CD4-positive, alpha-beta T cell (primary cell): ENCODE measurements at regions not wholly inside any gene's neighbourhood (a gene's known extent, or its start where the extent isn't known, plus 50 kb on each side); places are given as distances from the start of the nearest gene placed in this dataset.

Experiments used
- ATAC-seq: fragments of 200-7000 bp; cut with Tn5 transposase; one replicate; pipeline ENCODE4 v1.10.0; 2022; ENCODE audit warnings: mild to moderate bottlenecking; ENCODE audit not compliant: poor library complexity
- CTCF ChIA-PET: fragments of 350-600 bp; sonication (Branson Sonifier 250); formaldehyde crosslinking; loops from one replicate; lab custom pipeline; 2021; ENCODE audit warnings: antibody characterized with exemption, inconsistent platforms; lab: Charles Lee
- POLR2A ChIA-PET: fragments of 350-600 bp; sonication (Branson Sonifier 250); formaldehyde crosslinking; loops from one replicate; lab custom pipeline; 2021; ENCODE audit warnings: antibody characterized with exemption, inconsistent platforms; lab: Charles Lee
- DNase-seq, 14 experiments: peaks; one replicate each; pipeline ENCODE4 v3.0.0-alpha.2; 2013 to 2020; ENCODE audit warnings: mixed read lengths in 2 of 14
- H3K27ac ChIP-seq, 2 donors: one replicate each; pipeline versions ENCODE4 v1.5.1 to v1.7.0; 2013; ENCODE audit warnings: low read length in 2 of 2, low read depth in 1 of 2, mild to moderate bottlenecking in 1 of 2
- H3K27me3 ChIP-seq, 2 experiments: 1 replicate in 1 of 2; 2 replicates in 1 of 2; pipeline versions ENCODE4 v1.6.1 to v1.7.0; 2013; ENCODE audit warnings: low read length in 2 of 2, control low read depth in 1 of 2, mild to moderate bottlenecking in 1 of 2, moderate library complexity in 1 of 2; ENCODE audit not compliant: insufficient read depth in 2 of 2, control insufficient read depth in 1 of 2
- H3K36me3 ChIP-seq: one replicate; pipeline ENCODE4 v1.6.1; 2013; ENCODE audit warnings: low read length, control low read depth; ENCODE audit not compliant: insufficient read depth
- H3K4me1 ChIP-seq: one replicate; pipeline ENCODE4 v1.6.1; 2013; ENCODE audit warnings: low read length, control low read depth; ENCODE audit not compliant: insufficient read depth
- H3K4me3 ChIP-seq: one replicate; pipeline ENCODE4 v1.5.1; 2013; ENCODE audit warnings: mild to moderate bottlenecking, low read length, moderate library complexity
- H3K9me3 ChIP-seq, 2 experiments: 1 replicate in 1 of 2; 2 replicates in 1 of 2; pipeline versions ENCODE4 v1.6.1 to v1.7.0; 2013; ENCODE audit warnings: low read length in 2 of 2, mild to moderate bottlenecking in 2 of 2, control low read depth in 1 of 2, moderate library complexity in 1 of 2; ENCODE audit not compliant: control insufficient read depth in 1 of 2, insufficient read depth in 1 of 2
- H3K27ac Mint-ChIP-seq: one replicate; pipeline ENCODE4 v1.8.0; 2020; ENCODE audit warnings: mixed read lengths
- H3K27me3 Mint-ChIP-seq: one replicate; pipeline ENCODE4 v1.8.0; 2021; ENCODE audit warnings: mixed read lengths
- H3K36me3 Mint-ChIP-seq: one replicate; pipeline ENCODE4 v1.8.0; 2021; ENCODE audit warnings: low read depth, mixed read lengths
- H3K4me1 Mint-ChIP-seq: one replicate; pipeline ENCODE4 v1.8.0; 2021; ENCODE audit warnings: low read depth, mixed read lengths
- H3K4me3 Mint-ChIP-seq: one replicate; pipeline ENCODE4 v1.8.0; 2020; ENCODE audit warnings: mild to moderate bottlenecking, mixed read lengths
- H3K9me3 Mint-ChIP-seq: one replicate; pipeline ENCODE4 v1.8.0; 2020; ENCODE audit warnings: mixed read lengths
- CTCF ChIP-seq: fragments of 200-600 bp; IDR thresholded peaks from one replicate; pipeline ENCODE4 v1.8.0; 2022; ENCODE audit warnings: antibody characterized with exemption, mild to moderate bottlenecking
- intact Hi-C, 2 experiments: fragments of 100-400 bp; cut with DNase I in 1 of 2; cut with micrococcal nuclease in 1 of 2; formaldehyde crosslinking; loops; one replicate each; pipeline versions ENCODE4 v1.15.1 to v1.9.0; 2023 to 2025; cut with DNase I, micrococcal nuclease

- Mint-ChIP-seq H3K27me3 (peaks cover 6% of the 10 kb centered on the region), H3K4me1 (no peaks in the 10 kb centered on the region), H3K9me3 (no peaks in the 10 kb centered on the region), H3K27ac (no peak overlapping the region), H3K4me3 (no peak overlapping the region), H3K36me3 (no peaks in the 10 kb centered on the region)
- DNase-seq (no peak), ATAC-seq (no peak)
- ChIA-PET POLR2A (no interaction called here), CTCF (no interaction called here)
- H3K9me3 ChIP-seq: peaks cover 0 to 3% of the 10 kb centered on the region in 2 experiments
- no peak overlapping the region for H3K27ac ChIP-seq
- no peaks in the 10 kb centered on the region for H3K27me3 ChIP-seq
- no peak for TF ChIP-seq CTCF
- H3K4me3 ChIP-seq: no peak overlapping the region
- H3K4me1 ChIP-seq: no peaks in the 10 kb centered on the region
- H3K36me3 ChIP-seq: no peaks in the 10 kb centered on the region
- intact Hi-C loops: loop anchor here in 1 of 2 experiments (10.0 kb wide), 1 partner anchor 99 kb away; no protein-coding TSS in a partner anchor
These were observed 181.9 kb downstream of the ERMARD start for GRCh38 chr6:169933251-169933821.

GRCh38 chr6:169932491-169932890 is 181.1 kb downstream of the ERMARD start:
- intact Hi-C loops: loop anchor here in 1 of 2 experiments (10.0 kb wide), 1 partner anchor 98 kb away; no protein-coding TSS in a partner anchor
- Mint-ChIP-seq H3K4me1 (no peaks in the 10 kb centered on the region), H3K27ac (no peak overlapping the region), H3K36me3 (no peaks in the 10 kb centered on the region), H3K27me3 (peaks cover 6% of the 10 kb centered on the region), H3K9me3 (no peaks in the 10 kb centered on the region), H3K4me3 (no peak overlapping the region)
- no peak for TF ChIP-seq CTCF
- no peaks in the 10 kb centered on the region for H3K36me3 ChIP-seq
- DNase-seq (no peak), ATAC-seq (no peak)
- no peak overlapping the region for H3K27ac ChIP-seq
- no peaks in the 10 kb centered on the region for H3K27me3 ChIP-seq
- ChIA-PET POLR2A (no interaction called here), CTCF (no interaction called here)
- no peaks in the 10 kb centered on the region for H3K4me1 ChIP-seq
- peaks cover 0 to 3% of the 10 kb centered on the region in 2 experiments for H3K9me3 ChIP-seq
- H3K4me3 ChIP-seq: no peak overlapping the region

- no peak overlapping the region for H3K27ac Mint-ChIP-seq
- CTCF ChIA-PET: no interaction called here
- no peak for DNase-seq
- intact Hi-C loops: loop anchor here in 1 of 2 experiments (10.0 kb wide), 1 partner anchor 96 kb away; no protein-coding TSS in a partner anchor
- no peak for ATAC-seq
- Histone ChIP-seq H3K4me1 (no peaks in the 10 kb centered on the region), H3K27ac (no peak overlapping the region), H3K36me3 (no peaks in the 10 kb centered on the region), H3K9me3 (peaks cover 0 to 8% of the 10 kb centered on the region in 2 experiments), H3K4me3 (no peak overlapping the region), H3K27me3 (no peaks in the 10 kb centered on the region)
- H3K9me3 Mint-ChIP-seq: no peaks in the 10 kb centered on the region
- no peaks in the 10 kb centered on the region for H3K36me3 Mint-ChIP-seq
- H3K4me1 Mint-ChIP-seq: no peaks in the 10 kb centered on the region
- POLR2A ChIA-PET: no interaction called here
- H3K27me3 Mint-ChIP-seq: peaks cover 6% of the 10 kb centered on the region
- no peak for TF ChIP-seq CTCF
- H3K4me3 Mint-ChIP-seq: no peak overlapping the region
These were observed 179.8 kb downstream of the ERMARD start for GRCh38 chr6:169931261-169931660.
